ENCODE measurements at regions not wholly inside any gene's neighbourhood (a gene's known extent, or its start where the extent isn't known, plus 50 kb on each side); places are given as distances from the start of the nearest gene placed in this dataset.
"Not testable (repeated sequence)": the region's sequence is repeated elsewhere in the genome, so short reads cannot be mapped to it uniquely, and the experiment has no call there.

- FAIRE-seq (no peak), ATAC-seq (no peak), DNase-seq (ENCODE audit: low read depth, low spot score) (no peak)
- Histone ChIP-seq H3K9ac (ENCODE audit: control insufficient read depth, insufficient read depth, low read length) (no peak overlapping the region), H3K4me2 (ENCODE audit: control insufficient read depth, insufficient read depth) (no peak overlapping the region), H3K9me3 (replicated peaks; ENCODE audit: control insufficient read depth, insufficient read depth, low read length) (no peaks in the 10 kb centered on the region), H3K36me3 (ENCODE audit: control insufficient read depth in 2 of 2, insufficient read depth in 2 of 2, low read length in 1 of 2) (no peaks in the 10 kb centered on the region), H3K4me1 (ENCODE audit: control insufficient read depth, insufficient read depth, low read length) (no peaks in the 10 kb centered on the region), H3K4me3 (no peak overlapping the region), H4K20me1 (ENCODE audit: control insufficient read depth, insufficient read depth) (no peaks in the 10 kb centered on the region), H3K27ac (ENCODE audit: control insufficient read depth, insufficient read depth) (no peak overlapping the region), H3K79me2 (ENCODE audit: control insufficient read depth, insufficient read depth, low read length) (no peaks in the 10 kb centered on the region), H3K27me3 (replicated peaks in 1 of 2; ENCODE audit: control insufficient read depth in 2 of 2, insufficient read depth in 2 of 2, low read length in 1 of 2) (no peaks in the 10 kb centered on the region), H2AFZ (ENCODE audit: control insufficient read depth, low read depth, low read length) (no peak overlapping the region)
- TF ChIP-seq LARP7 (IDR thresholded peaks at IDR 0.05) (no peak), EZH2 (IDR thresholded peaks at IDR 0.05; ENCODE audit: borderline replicate concordance, control insufficient read depth, low read depth, low read length) (no peak), IKZF2 (IDR thresholded peaks at IDR 0.05) (no peak), POLR2A (IDR thresholded peaks at IDR 0.05; ENCODE audit: low read depth, low read length) (no peak), SIN3A (IDR thresholded peaks at IDR 0.05; ENCODE audit: low read depth, low read length) (no peak), JUNB (IDR thresholded peaks at IDR 0.05) (no peak), SUZ12 (IDR thresholded peaks at IDR 0.05; ENCODE audit: unreplicated experiment) (no peak), EP300 (IDR thresholded peaks at IDR 0.05; ENCODE audit: borderline replicate concordance in 1 of 2, control insufficient read depth in 1 of 2, low read depth in 2 of 2, low read length in 2 of 2) (no peak)
- ChIA-PET SMC1A (ENCODE audit: uncharacterized antibody, unreplicated experiment) (no interaction called here), RAD21 (ENCODE audit: unreplicated experiment) (no interaction called here), CTCF (interaction anchor here (0.8 to 1.1 kb wide), 2 partner anchors 71 to 162 kb away, joined by 3 read pairs; no protein-coding TSS in a partner anchor), POLR2A (no interaction called here)
- in situ Hi-C loops (cut with MboI) (no loop called here), intact Hi-C loops (cut with micrococcal nuclease; ENCODE audit: unreplicated experiment) (no loop called here)
- WGBS (ENCODE audit: insufficient coverage, insufficient replicate concordance, low lambda C conversion rate, missing lambda C conversion rate) = 28% methylated on average over 2 of the region's 2 CpGs
- no TSS peak for BruUV-seq (replicated peaks)
These were observed 434.3 kb downstream of the DOK5 start for GRCh38 chr20:54909702-54910101.

GRCh38 chr20:54906134-54906533 lies 430.7 kb downstream of the DOK5 start:
- intact Hi-C loops (cut with micrococcal nuclease; ENCODE audit: unreplicated experiment); H3K27ac ChIP-seq (ENCODE audit: control insufficient read depth, insufficient read depth); CTCF ChIA-PET; in situ Hi-C loops (cut with MboI); H3K4me2 ChIP-seq (ENCODE audit: control insufficient read depth, insufficient read depth); H3K79me2 ChIP-seq (ENCODE audit: control insufficient read depth, insufficient read depth, low read length); H3K9ac ChIP-seq (ENCODE audit: control insufficient read depth, insufficient read depth, low read length); DNase-seq (ENCODE audit: low read depth, low spot score); BruUV-seq (replicated peaks); H3K27me3 ChIP-seq (replicated peaks in 1 of 2; ENCODE audit: control insufficient read depth in 2 of 2, insufficient read depth in 2 of 2, low read length in 1 of 2); ATAC-seq; POLR2A ChIA-PET; SMC1A ChIA-PET (ENCODE audit: uncharacterized antibody, unreplicated experiment); FAIRE-seq; H4K20me1 ChIP-seq (ENCODE audit: control insufficient read depth, insufficient read depth); H3K36me3 ChIP-seq (ENCODE audit: control insufficient read depth in 2 of 2, insufficient read depth in 2 of 2, low read length in 1 of 2); H3K4me3 ChIP-seq; H2AFZ ChIP-seq (ENCODE audit: control insufficient read depth, low read depth, low read length); H3K9me3 ChIP-seq (replicated peaks; ENCODE audit: control insufficient read depth, insufficient read depth, low read length); H3K4me1 ChIP-seq (ENCODE audit: control insufficient read depth, insufficient read depth, low read length); RAD21 ChIA-PET (ENCODE audit: unreplicated experiment): not testable (repeated sequence)
- TF ChIP-seq ETV6 (conservative IDR thresholded peaks at IDR 0.05 in 1 of 2, IDR thresholded peaks at IDR 0.05 in 1 of 2; ENCODE audit: borderline replicate concordance in 1 of 2, low read depth in 1 of 2) = 0 out of 4 replicates have a peak, but pooled peaks of 1 of the 2 experiments have one; percentile 64
- 34% methylated on average over 6 of the region's 6 CpGs for WGBS (ENCODE audit: insufficient coverage, insufficient replicate concordance, low lambda C conversion rate, missing lambda C conversion rate)

Data from GM12878 (cell line).